ENCODE measurements at regions not wholly inside any gene's neighbourhood (a gene's known extent, or its start where the extent isn't known, plus 50 kb on each side); places are given as distances from the start of the nearest gene placed in this dataset.

DNA sequence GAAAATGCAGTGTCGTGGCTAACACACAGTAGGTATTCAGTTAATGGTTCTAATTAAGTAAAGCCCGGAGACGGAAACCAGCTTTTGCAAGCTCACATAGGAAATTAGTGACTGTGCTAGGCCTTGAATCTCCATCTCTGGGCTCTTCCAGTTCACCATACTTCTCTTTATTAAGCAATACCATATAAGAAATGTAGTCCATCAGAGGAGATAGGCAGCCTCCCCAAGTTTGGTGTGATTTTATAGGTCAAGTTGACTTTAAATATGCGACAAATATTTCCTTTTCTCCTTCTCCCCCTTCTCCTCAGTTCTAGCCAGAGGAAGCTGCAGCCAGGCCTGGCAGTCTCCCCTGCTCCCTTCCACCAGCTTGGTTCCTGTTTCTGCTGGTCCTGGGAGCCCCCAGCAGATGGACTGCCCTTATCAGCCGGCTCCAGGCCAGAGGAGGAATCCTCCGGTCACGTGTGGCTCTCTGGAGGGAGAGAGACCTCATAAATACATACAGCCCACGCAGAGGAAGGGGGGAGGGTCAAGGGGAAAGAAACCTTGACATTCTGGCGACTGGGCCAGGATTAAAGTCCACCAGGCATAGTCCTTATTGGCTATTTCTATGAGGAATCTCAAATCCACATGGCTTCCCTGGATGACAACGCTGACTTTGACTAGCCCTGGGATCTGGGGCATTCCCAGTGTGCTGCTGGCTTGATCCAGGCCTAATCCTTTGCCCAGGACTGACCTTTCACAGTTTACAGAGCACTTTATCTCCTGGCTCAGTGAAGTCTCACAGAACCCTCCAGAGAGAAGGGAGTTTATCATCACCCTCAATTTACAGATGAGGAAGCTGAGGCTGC, 115.1 kb upstream of the JUN start:
- TF ChIP-seq, protein P1, sequence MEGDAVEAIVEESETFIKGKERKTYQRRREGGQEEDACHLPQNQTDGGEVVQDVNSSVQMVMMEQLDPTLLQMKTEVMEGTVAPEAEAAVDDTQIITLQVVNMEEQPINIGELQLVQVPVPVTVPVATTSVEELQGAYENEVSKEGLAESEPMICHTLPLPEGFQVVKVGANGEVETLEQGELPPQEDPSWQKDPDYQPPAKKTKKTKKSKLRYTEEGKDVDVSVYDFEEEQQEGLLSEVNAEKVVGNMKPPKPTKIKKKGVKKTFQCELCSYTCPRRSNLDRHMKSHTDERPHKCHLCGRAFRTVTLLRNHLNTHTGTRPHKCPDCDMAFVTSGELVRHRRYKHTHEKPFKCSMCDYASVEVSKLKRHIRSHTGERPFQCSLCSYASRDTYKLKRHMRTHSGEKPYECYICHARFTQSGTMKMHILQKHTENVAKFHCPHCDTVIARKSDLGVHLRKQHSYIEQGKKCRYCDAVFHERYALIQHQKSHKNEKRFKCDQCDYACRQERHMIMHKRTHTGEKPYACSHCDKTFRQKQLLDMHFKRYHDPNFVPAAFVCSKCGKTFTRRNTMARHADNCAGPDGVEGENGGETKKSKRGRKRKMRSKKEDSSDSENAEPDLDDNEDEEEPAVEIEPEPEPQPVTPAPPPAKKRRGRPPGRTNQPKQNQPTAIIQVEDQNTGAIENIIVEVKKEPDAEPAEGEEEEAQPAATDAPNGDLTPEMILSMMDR (IDR thresholded peaks at IDR 0.05) = no peak
- TF ChIP-seq POLR2A (IDR thresholded peaks at IDR 0.05) = no peak

All from uterus (tissue), 2 donors.